ENCODE measurements at regions not wholly inside any gene's neighbourhood (a gene's known extent, or its start where the extent isn't known, plus 50 kb on each side); places are given as distances from the start of the nearest gene placed in this dataset.

DNA sequence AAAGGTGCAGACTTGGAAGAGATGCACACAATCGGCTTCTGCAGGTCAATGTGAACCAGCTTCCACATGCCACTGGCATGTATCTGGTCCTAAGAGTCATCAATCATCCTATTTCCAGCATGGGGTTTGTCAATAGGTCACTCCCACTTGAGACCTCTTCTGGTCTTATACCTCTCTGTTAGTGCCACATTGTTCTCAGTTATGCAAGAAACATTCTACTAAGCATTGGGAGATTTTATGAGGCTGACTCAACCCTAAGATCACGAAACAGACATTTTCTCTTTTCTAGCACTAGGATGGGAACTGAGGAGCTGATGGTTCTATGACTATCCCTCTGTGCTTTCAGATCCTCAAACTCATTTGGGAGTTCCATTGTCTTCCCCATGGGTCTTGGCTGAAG, 581.5 kb upstream of the KLF12 start:
- H4K20me1 ChIP-seq (ENCODE audit: insufficient read depth, low read length), result no peaks in the 10 kb centered on the region
- H3K4me1 ChIP-seq (ENCODE audit: low read length), result no peaks in the 10 kb centered on the region
- no peak overlapping the region for H3K27ac ChIP-seq (ENCODE audit: low read length)
- no peaks in the 10 kb centered on the region for H3K9me2 ChIP-seq (replicated peaks; ENCODE audit: insufficient read depth, low read length)
- no peak for DNase-seq
- no peaks in the 10 kb centered on the region for H3K9me3 ChIP-seq (replicated peaks; ENCODE audit: insufficient read depth, low read length)
- H3K27me3 ChIP-seq (replicated peaks; ENCODE audit: insufficient read depth, low read length), result no peaks in the 10 kb centered on the region
- H3K79me2 ChIP-seq (ENCODE audit: low read length), result no peaks in the 10 kb centered on the region
- TF ChIP-seq, protein P1, sequence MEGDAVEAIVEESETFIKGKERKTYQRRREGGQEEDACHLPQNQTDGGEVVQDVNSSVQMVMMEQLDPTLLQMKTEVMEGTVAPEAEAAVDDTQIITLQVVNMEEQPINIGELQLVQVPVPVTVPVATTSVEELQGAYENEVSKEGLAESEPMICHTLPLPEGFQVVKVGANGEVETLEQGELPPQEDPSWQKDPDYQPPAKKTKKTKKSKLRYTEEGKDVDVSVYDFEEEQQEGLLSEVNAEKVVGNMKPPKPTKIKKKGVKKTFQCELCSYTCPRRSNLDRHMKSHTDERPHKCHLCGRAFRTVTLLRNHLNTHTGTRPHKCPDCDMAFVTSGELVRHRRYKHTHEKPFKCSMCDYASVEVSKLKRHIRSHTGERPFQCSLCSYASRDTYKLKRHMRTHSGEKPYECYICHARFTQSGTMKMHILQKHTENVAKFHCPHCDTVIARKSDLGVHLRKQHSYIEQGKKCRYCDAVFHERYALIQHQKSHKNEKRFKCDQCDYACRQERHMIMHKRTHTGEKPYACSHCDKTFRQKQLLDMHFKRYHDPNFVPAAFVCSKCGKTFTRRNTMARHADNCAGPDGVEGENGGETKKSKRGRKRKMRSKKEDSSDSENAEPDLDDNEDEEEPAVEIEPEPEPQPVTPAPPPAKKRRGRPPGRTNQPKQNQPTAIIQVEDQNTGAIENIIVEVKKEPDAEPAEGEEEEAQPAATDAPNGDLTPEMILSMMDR (IDR thresholded peaks at IDR 0.05; ENCODE audit: low read length), result no peak
- TF ChIP-seq EZH2 (optimal IDR thresholded peaks at IDR 0.05; ENCODE audit: low read depth, low read length) (no peak), EZH2phosphoT487 (IDR thresholded peaks at IDR 0.05; ENCODE audit: low read length) (no peak)
- no peaks in the 10 kb centered on the region for H3F3A ChIP-seq (ENCODE audit: insufficient read depth, low read length)
- H3K36me3 ChIP-seq (replicated peaks; ENCODE audit: insufficient read depth, low read length), result no peaks in the 10 kb centered on the region
- no peak overlapping the region for H3K9ac ChIP-seq (ENCODE audit: low read length)
- H3K4me3 ChIP-seq (ENCODE audit: low read length), result no peak overlapping the region
- H3K4me2 ChIP-seq (ENCODE audit: low read depth, low read length), result no peak overlapping the region
- no peak overlapping the region for H2AFZ ChIP-seq (ENCODE audit: low read length)

DNA sequence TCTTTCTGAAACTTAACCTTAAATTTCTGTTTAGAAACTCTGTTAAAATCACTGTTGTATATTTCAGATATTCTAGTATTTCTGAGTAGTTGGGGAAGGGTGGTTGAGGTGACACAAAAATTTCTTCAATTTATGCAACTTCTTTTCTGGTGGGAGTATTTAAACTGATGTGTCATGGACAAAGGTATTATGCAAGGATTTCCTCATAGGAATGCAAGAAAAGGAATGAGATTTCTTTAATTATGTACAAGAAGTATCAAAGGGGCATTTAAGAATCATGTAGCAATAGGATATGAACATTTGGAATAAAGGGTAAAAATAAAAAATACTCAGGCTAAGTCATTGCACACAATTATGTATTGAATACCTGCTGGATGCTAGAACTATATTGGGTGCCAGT, 575.8 kb upstream of the KLF12 start:
- Histone ChIP-seq H3K4me3 (ENCODE audit: low read length) (no peak overlapping the region), H3K4me2 (ENCODE audit: low read depth, low read length) (no peak overlapping the region), H3K9ac (ENCODE audit: low read length) (no peak overlapping the region), H3K9me3 (replicated peaks; ENCODE audit: insufficient read depth, low read length) (no peaks in the 10 kb centered on the region), H3K9me2 (replicated peaks; ENCODE audit: insufficient read depth, low read length) (no peaks in the 10 kb centered on the region), H3K36me3 (replicated peaks; ENCODE audit: insufficient read depth, low read length) (no peaks in the 10 kb centered on the region), H3K27me3 (replicated peaks; ENCODE audit: insufficient read depth, low read length) (no peaks in the 10 kb centered on the region), H3K4me1 (ENCODE audit: low read length) (no peaks in the 10 kb centered on the region), H4K20me1 (ENCODE audit: insufficient read depth, low read length) (no peaks in the 10 kb centered on the region), H2AFZ (ENCODE audit: low read length) (no peak overlapping the region), H3K79me2 (ENCODE audit: low read length) (no peaks in the 10 kb centered on the region), H3F3A (ENCODE audit: insufficient read depth, low read length) (no peaks in the 10 kb centered on the region), H3K27ac (ENCODE audit: low read length) (no peak overlapping the region)
- no peak for TF ChIP-seq EZH2phosphoT487 (IDR thresholded peaks at IDR 0.05; ENCODE audit: low read length)
- no peak for TF ChIP-seq EZH2 (optimal IDR thresholded peaks at IDR 0.05; ENCODE audit: low read depth, low read length)
- TF ChIP-seq, protein P1 (IDR thresholded peaks at IDR 0.05; ENCODE audit: low read length), result no peak
- DNase-seq, result no peak

DNA sequence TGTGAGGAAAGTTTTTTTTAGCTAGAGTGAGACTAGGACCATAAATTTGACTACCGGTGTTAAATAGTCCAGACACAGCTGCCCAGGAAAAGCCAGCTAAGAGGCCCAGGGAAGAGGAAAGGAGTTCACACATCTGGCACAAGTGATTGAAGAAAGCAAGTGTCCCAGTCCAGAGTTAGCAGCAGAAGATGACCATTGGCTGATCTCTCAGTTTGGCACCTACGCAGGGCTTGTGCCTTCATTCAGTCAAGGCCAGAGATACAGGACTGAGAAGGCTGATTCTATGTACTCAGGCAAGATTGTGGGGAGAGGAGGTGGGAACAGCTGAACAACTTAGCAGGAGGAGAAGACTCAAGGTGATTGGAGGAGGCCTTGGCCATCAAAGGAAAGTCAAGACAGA, 575.0 kb upstream of the KLF12 start:
- no peak for TF ChIP-seq EZH2 (optimal IDR thresholded peaks at IDR 0.05; ENCODE audit: low read depth, low read length)
- TF ChIP-seq, protein P1 (IDR thresholded peaks at IDR 0.05; ENCODE audit: low read length), result no peak
- TF ChIP-seq EZH2phosphoT487 (IDR thresholded peaks at IDR 0.05; ENCODE audit: low read length), result no peak
- Histone ChIP-seq H3K9ac (ENCODE audit: low read length) (no peak overlapping the region), H4K20me1 (ENCODE audit: insufficient read depth, low read length) (no peaks in the 10 kb centered on the region), H3K4me2 (ENCODE audit: low read depth, low read length) (no peak overlapping the region), H2AFZ (ENCODE audit: low read length) (no peak overlapping the region), H3K4me1 (ENCODE audit: low read length) (no peaks in the 10 kb centered on the region), H3K27ac (ENCODE audit: low read length) (no peak overlapping the region), H3K36me3 (replicated peaks; ENCODE audit: insufficient read depth, low read length) (no peaks in the 10 kb centered on the region), H3K9me3 (replicated peaks; ENCODE audit: insufficient read depth, low read length) (no peaks in the 10 kb centered on the region), H3K9me2 (replicated peaks; ENCODE audit: insufficient read depth, low read length) (no peaks in the 10 kb centered on the region), H3K4me3 (ENCODE audit: low read length) (no peak overlapping the region), H3K79me2 (ENCODE audit: low read length) (no peaks in the 10 kb centered on the region), H3F3A (ENCODE audit: insufficient read depth, low read length) (no peaks in the 10 kb centered on the region), H3K27me3 (replicated peaks; ENCODE audit: insufficient read depth, low read length) (no peaks in the 10 kb centered on the region)
- DNase-seq, result no peak
